A673 (cell line): ENCODE measurements at regions not wholly inside any gene's neighbourhood (a gene's known extent, or its start where the extent isn't known, plus 50 kb on each side); places are given as distances from the start of the nearest gene placed in this dataset.

Source experiments
- BruUV-seq: library from RNA; stranded (reverse); fragments of 400-500 nt; replicated peaks from 2 replicates; lab custom pipeline; 2021; lab: Mats Ljungman, UMichigan
- CTCF ChIA-PET: fragments of 300-600 bp; sonication (Branson Sonifier 250); formaldehyde crosslinking; loops from one replicate; lab custom pipeline; 2022; ENCODE audit warnings: antibody characterized with exemption; lab: Charles Lee
- POLR2A ChIA-PET: fragments of 300-600 bp; sonication (Branson Sonifier 250); formaldehyde crosslinking; loops from one replicate; lab custom pipeline; 2022; ENCODE audit warnings: antibody characterized with exemption; ENCODE audit not compliant: low non-redundant PET; lab: Charles Lee
- DNase-seq: peaks from one replicate; pipeline ENCODE4 v3.0.0-alpha.2; 2015; ENCODE audit warnings: low spot score
- H3K27ac ChIP-seq: fragments of 200-600 bp; sonication (generic); 2 replicates; pipeline ENCODE4 v1.5.1; 2016; ENCODE audit warnings: mixed run types, low read depth, mild to moderate bottlenecking, mixed read lengths, antibody characterized with exemption, low read length; ENCODE audit not compliant: poor library complexity, severe bottlenecking
- H3K27me3 ChIP-seq: fragments of 200-600 bp; sonication (generic); replicated peaks from 2 replicates; pipeline ENCODE4 v1.6.1; 2017; ENCODE audit warnings: mixed run types, low read depth, mild to moderate bottlenecking, mixed read lengths, antibody characterized with exemption, low read length; ENCODE audit not compliant: insufficient read depth, poor library complexity
- H3K36me3 ChIP-seq: fragments of 200-600 bp; sonication (generic); 2 replicates; pipeline ENCODE4 v1.6.1; 2016; ENCODE audit warnings: mixed run types, mild to moderate bottlenecking, mixed read lengths, antibody characterized with exemption, low read length; ENCODE audit not compliant: insufficient read depth, poor library complexity, severe bottlenecking
- H3K4me1 ChIP-seq: fragments of 200-600 bp; sonication (generic); 2 replicates; pipeline ENCODE4 v1.6.1; 2017; ENCODE audit warnings: mixed run types, mild to moderate bottlenecking, mixed read lengths, antibody characterized with exemption, low read length; ENCODE audit not compliant: insufficient read depth, poor library complexity, severe bottlenecking
- H3K4me3 ChIP-seq: fragments of 200-600 bp; sonication (generic); 2 replicates; pipeline ENCODE4 v1.5.1; 2016; ENCODE audit warnings: low read depth, mixed run types, mild to moderate bottlenecking, mixed read lengths, low read length; ENCODE audit not compliant: poor library complexity, severe bottlenecking
- H3K9me3 ChIP-seq: fragments of 200-600 bp; sonication (generic); 2 replicates; pipeline ENCODE4 v1.6.1; 2016; ENCODE audit warnings: mixed run types, low read depth, mild to moderate bottlenecking, mixed read lengths, antibody characterized with exemption, low read length; ENCODE audit not compliant: poor library complexity, severe bottlenecking
- CTCF ChIP-seq: fragments of 300-800, 200-600 bp; sonication (generic); conservative IDR thresholded peaks from 2 replicates; pipeline ENCODE4 v1.5.1; 2017; ENCODE audit warnings: low read depth, mild to moderate bottlenecking, antibody characterized with exemption, low read length, moderate library complexity, mixed read lengths
- EZH2 ChIP-seq: fragments of 200-600 bp; sonication (generic); IDR thresholded peaks from 2 replicates; pipeline ENCODE4 v1.6.1; 2017; ENCODE audit warnings: borderline replicate concordance, low read depth, mild to moderate bottlenecking, mixed read lengths, antibody characterized with exemption, low read length; ENCODE audit not compliant: poor library complexity, severe bottlenecking
- intact Hi-C: fragments of 100-400 bp; cut with micrococcal nuclease; formaldehyde crosslinking; loops from one replicate; pipeline ENCODE4 v1.10.0; 2022; ENCODE audit not compliant: unreplicated experiment

- DNase-seq: no peak
- BruUV-seq: no TSS peak
- intact Hi-C loops: no loop called here
- Histone ChIP-seq H3K4me1 (peaks cover 9% of the 10 kb centered on the region), H3K36me3 (no peaks in the 10 kb centered on the region), H3K27ac (no peak overlapping the region), H3K9me3 (no peaks in the 10 kb centered on the region), H3K27me3 (no peaks in the 10 kb centered on the region), H3K4me3 (no peak overlapping the region)
- TF ChIP-seq CTCF: no peak
- TF ChIP-seq EZH2: no peak
- CTCF ChIA-PET: no interaction called here
- POLR2A ChIA-PET: no interaction called here
Observed at GRCh38 chr15:36358094-36358493, 221.3 kb upstream of the CDIN1 start.

GRCh38 chr15:36358523-36358922, 220.9 kb upstream of the CDIN1 start:
- TF ChIP-seq EZH2 (no peak), CTCF (no peak)
- Histone ChIP-seq H3K27ac (no peak overlapping the region), H3K9me3 (no peaks in the 10 kb centered on the region), H3K4me3 (no peak overlapping the region), H3K4me1 (peaks cover 9% of the 10 kb centered on the region), H3K27me3 (no peaks in the 10 kb centered on the region), H3K36me3 (no peaks in the 10 kb centered on the region)
- DNase-seq: no peak
- no TSS peak for BruUV-seq
- POLR2A ChIA-PET: no interaction called here
- intact Hi-C loops: no loop called here
- CTCF ChIA-PET: no interaction called here

- no TSS peak for BruUV-seq
- no peak for DNase-seq
Observed at GRCh38 chr15:36359286-36359685, 220.1 kb upstream of the CDIN1 start.

More at GRCh38 chr15:36359286-36359685, 220.1 kb upstream of the CDIN1 start:
- Histone ChIP-seq H3K36me3 (no peaks in the 10 kb centered on the region), H3K27ac (no peak overlapping the region), H3K4me3 (no peak overlapping the region), H3K9me3 (no peaks in the 10 kb centered on the region), H3K4me1 (peaks cover 9% of the 10 kb centered on the region), H3K27me3 (no peaks in the 10 kb centered on the region)
- TF ChIP-seq CTCF: no peak
- no peak for TF ChIP-seq EZH2
- ChIA-PET POLR2A (no interaction called here), CTCF (no interaction called here)
- intact Hi-C loops: no loop called here
